Medulla oblongata (tissue), 1 donor: ENCODE measurements at regions not wholly inside any gene's neighbourhood (a gene's known extent, or its start where the extent isn't known, plus 50 kb on each side); places are given as distances from the start of the nearest gene placed in this dataset.
"Not testable (repeated sequence)": the region's sequence is repeated elsewhere in the genome, so short reads cannot be mapped to it uniquely, and the experiment has no call there.

ENCODE experiments used
- DNase-seq: peaks from one replicate; pipeline ENCODE4 v3.0.0-alpha.2; 2015; ENCODE audit errors: extremely low spot score

DNA sequence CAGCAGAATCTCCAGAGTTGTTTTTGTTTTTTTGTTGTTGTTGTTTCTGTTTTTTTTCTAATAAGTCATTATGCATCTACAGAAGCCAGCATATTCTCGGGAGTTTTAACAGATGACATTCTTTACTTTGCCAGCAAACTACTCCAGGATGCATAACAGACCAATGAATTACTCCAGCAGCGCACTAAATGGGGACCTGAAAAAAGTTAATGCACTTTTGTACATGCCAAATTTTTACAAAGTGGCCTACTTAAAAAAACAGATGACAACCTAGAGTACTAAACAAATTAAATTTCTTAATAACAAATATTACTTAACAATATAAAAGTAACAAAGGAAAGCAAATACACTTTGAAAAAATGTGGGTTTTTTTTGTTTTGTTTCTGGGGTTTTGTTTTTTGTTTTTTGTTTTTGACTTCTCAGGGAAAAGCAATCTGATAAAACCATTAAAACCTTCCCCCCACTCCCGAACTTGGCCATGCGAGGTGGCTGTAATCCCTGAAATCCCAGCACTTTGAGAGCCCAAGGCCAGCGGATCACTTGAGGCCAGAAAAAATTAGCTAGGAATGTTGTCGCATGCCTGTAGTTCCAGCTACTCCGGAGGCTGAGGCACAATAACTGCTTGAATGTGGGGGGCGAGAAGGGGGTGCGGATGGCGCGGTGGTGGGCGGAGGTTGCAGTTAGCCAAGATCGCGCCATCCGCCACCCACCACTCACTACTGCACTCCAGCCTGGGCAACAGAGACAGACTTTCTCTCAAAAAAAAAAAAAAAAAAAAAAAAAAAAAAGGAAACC is 352.4 kb downstream of the CETN3 start:
- DNase-seq, result no peak

DNA sequence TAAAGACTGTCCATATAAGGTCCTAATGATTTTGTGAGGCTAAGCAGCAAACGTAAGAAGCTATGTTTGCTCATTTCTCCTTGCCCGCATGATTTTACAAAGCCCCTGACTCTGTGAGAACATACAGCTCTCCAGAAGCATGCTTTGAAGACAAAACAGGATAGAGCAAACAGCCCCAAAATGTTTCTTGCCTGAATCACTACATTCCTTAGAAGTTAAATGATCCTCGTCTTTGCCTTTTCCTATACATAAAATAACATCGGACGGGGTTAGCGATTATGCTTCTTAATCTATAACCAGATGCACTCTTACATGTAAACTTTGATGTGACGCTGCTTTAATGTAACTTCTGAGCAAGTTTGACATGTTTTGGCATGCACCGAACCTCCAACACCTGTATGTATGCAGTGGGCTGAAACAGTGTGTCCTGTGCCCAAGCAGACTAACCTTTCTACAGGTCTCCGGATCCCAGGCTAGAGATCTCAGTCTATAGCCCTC is 353.7 kb downstream of the CETN3 start:
- no peak for DNase-seq

DNA sequence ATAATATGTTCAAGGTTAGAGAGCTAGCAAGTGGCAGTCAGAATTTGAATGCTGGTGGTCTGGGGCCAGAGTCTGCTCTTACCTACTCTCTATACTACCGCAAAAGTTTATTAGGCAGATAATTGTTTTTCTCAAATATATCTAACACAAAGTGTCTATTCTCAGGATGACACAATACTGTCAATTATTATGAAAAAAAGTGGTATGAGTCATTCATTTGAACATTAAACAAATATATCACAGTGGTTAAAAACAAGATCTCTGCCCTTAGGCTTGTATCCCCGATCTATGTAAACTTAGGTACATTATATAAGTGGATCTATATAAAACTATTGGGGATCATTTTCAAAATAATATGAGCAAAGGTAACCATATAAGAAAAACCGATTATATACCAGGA is 354.9 kb downstream of the CETN3 start:
- DNase-seq, result no peak

DNA sequence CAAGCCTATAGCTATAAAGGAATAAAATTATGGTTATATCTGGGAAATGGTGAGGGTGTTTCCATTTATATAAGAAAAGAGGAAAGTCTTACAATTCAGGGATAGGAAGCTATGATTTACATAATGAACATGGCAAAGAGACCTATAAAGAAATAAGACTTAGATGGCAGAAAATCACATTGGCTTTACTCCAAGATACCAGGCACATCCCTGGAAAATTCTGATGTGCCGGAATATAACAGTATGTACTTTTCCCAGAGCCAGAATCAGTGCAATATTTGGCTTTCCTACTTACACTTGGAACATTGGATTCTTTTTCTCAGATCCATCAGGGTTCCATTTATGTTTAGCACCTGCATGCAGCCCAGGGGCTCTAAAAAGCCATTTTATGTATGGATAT is 357.8 kb downstream of the CETN3 start:
- DNase-seq, result no peak

DNA sequence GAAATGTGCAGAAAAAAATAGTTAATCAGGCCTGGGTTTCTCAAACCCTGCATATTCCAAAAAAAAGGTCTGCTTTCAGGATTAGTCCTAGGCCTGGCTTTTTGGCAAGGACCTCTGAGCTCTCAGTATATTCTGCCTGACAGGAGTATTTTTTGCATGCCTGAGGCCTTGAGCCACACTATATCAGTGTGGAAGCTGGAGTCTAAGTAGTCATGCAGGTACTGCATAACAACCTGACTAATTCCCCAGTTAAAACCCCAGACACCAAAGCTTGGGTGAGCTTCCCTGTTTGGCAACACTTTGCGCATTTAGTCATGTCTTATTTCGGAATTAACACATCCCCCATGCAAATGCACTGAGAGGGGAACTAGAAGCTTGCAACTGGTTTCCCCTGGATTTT is 359.5 kb downstream of the CETN3 start:
- no peak for DNase-seq

DNA sequence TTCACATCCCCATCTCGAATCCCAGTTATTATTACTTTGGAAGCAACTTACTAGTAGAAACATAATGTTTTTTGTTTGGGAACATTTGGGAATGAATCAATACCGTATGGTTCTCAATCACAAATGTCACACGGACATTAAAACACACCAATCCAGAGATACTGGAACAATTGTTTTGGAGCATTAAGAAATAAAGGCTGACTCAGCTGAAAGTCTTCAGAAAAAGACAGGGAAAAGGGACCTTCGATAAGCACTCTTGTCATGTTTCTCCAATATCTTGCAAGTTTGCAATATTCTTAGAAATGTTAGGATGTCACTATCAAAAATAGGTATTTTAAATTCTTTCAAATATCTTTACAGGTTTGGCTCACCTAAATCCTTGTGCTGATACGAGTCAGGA is 362.4 kb downstream of the CETN3 start:
- DNase-seq, result no peak

DNA sequence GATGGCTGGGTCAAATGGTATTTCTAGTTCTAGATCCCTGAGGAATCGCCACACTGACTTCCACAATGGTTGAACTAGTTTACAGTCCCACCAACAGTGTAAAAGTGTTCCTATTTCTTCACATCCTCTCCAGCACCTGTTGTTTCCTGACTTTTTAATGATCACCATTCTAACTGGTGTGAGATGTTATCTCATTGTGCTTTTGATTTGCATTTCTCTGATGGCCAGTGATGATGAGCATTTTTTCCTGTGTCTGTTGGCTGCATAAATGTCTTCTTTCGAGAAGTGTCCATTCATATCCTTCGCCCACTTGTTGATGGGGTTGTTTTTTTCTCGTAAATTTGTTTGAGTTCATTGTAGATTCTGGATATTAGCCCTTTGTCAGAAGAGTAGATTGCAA is 369.5 kb downstream of the CETN3 start:
- DNase-seq, result not testable (repeated sequence)

DNA sequence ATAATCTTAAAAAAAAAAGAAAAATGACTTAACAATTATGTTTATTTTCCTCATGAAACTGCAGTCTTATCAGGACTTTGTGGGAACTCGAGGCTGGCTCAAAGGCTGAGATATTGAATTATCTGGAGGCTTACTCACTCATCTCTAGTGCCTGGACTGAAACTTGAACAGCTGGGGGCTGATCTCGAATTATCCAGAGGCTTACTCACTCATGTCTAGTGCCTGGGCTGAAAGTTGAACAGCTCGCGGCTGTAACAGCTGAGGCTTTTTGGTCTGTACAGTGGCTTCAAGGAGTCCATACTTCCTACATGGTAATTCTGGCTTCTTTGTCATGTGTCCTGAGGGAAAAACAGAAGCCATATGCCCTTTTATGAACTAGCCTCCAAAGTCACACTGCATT is 371.9 kb downstream of the CETN3 start:
- DNase-seq, result no peak

DNA sequence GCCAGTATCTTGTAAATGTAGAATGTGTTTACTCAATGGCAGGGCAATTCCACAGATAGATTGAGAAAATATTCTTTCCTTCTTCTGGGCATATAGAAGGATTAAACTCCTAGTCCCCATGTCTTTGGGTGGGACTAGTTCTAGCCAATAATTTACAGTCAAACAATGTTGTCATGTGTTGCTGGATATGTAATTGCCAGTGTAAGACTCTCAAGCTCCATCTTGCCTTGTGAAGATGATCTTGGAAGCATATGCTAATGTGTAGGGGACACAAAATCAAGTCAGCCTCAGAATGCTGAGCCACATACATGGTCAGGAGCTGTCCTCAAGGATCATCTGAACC is 386.9 kb downstream of the CETN3 start:
- DNase-seq, result no peak

DNA sequence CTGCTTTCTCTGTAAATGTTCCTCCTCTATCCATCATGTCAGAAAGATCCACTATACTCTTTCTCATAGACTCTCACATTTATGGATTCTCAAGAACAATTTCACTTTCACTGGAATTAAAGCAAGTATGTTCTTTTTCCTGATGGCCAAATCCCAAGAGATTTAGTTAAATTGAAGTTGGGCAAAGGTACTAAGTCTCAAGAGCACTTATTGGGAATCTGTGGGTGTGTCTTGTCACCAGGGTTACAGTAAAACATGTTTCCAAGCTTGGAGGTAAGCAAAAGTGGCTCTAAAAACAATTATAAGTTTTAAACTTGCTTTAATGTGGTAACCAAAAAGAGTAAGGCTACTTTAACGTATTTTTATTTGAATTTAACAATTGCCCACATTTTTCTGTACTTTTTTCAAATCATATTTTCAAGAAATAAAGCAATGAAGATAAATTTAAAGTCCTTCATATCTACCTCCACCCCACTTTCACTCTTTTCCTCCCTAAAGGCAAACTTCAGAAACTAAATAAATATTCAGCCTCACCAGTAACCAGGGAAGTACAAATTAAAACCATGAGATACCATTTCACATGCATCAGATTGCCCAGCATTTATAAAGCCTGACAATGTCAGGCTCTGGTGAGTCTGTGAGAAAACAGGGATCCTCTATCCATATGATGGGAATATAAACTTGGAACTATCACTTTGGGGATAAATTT is 387.4 kb downstream of the CETN3 start:
- no peak for DNase-seq

DNA sequence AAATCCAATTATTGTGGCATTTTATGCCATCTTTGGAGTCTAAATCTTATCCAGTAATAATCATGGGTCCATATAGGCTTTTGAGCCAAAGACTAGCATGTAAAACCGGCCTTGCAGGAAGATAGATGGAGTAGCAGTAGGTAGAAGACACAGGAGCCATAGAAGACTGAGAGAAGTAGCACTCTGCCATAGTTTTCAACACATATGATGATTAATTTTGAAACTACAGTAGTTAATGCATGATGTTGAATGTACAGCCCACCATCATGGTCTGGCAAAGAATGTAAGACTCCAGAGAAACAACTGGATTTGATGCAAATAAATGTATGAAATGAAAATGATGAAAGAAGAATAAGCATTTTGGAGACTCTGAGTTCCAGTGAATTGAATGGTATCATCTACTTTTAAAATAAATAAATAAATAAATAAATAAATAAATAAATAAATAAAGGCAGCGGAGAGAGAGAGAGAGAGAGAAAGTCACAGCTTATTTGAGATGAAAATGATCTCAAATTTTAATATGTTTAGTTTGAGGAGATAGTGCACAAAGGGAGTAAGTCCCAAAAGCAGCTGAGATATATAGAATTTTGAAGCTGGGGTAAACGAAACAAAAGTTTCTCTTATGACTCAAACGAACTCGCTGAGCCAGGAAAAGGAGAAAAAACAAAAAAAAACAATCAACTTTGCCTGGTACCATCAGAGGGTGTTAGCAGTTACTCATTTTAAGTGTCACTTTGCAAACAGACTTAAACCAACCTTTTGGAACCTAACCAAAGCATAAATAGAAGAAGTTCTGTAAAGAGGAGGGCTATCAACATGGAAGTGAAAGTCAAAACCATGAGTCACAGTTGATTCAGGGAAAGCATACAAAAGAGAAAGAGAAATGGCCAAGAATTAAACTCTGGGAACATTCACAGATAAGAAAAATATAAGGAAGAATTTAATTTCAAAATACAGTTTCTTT is 388.7 kb downstream of the CETN3 start:
- DNase-seq, result peak; percentile 81

DNA sequence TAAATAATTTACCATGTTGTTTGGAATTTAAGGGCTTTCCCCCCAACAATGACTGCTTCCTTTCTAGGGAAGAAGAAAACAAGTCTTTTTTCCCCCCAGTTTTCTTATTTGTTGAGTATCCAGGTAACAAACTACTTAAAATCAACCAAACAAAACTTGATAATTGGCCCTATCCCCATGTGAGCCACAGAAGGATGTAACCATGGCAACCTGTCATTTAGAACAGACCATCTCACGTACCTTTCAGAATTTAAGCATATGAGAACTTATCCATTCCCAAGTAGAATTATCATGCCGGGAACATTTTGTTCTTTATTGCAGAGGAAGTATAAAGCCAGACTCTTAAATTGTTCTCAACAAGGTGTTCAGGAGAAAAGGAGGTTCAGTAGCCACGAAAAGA is 392.3 kb downstream of the CETN3 start:
- no peak for DNase-seq

DNA sequence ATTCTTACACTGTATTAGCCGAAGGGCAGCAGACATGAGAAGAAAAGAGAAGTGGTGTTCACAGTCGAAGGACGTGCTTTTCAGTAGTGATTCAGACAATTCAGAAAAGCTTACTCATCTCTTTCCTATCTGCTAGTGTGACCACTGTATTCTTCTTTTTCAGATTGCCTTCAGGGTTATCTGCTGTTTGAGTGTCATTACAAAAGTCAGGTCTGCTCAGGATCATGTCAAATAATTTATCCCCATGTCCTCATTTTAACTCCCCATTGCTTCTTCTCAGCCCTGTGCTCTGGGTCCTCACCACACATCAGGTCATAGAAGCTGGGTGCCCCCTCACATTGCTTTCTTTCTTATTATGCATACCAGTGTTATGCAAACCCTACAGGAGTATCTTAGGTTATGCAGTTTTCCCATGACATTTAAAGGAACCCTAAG is 394.0 kb downstream of the CETN3 start:
- DNase-seq, result peak; percentile 51

DNA sequence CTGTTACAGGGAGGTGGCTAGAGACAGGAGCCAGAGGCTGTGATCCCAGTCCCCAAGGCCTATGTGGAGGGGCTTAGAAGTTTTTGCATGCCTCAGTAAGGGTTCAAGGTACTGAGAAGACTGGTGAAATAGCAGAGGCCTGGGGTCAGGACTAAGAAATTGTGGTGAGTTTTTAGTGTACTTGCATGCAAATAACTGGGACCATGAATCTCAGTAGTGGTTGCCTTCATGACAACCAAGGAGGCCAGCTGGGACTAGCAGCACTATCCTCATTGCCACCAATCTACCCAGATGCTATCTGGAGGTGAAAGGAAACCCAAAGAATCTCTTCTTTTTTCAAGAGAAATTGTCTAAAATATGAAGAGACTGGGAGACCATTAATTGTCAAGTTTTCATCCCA is 395.1 kb downstream of the CETN3 start:
- DNase-seq, result no peak

DNA sequence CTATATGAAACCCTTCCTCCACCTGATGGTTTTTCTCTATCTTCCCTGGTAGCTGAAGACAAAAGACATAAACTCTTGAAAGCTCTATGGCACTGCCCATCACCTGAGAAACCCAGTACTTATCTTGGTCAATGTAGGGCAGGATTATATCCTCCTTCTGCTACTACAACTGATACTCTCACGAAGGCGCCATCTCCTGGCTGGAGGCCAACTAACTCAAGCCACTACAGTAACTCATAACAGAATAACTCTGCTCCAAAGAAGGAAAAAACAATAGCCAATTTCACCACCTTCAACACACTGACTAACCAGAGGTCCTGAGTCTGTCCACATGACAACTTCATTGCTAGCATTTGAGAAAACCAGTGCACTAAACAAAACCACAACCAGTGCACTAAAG is 409.2 kb downstream of the CETN3 start:
- no peak for DNase-seq

DNA sequence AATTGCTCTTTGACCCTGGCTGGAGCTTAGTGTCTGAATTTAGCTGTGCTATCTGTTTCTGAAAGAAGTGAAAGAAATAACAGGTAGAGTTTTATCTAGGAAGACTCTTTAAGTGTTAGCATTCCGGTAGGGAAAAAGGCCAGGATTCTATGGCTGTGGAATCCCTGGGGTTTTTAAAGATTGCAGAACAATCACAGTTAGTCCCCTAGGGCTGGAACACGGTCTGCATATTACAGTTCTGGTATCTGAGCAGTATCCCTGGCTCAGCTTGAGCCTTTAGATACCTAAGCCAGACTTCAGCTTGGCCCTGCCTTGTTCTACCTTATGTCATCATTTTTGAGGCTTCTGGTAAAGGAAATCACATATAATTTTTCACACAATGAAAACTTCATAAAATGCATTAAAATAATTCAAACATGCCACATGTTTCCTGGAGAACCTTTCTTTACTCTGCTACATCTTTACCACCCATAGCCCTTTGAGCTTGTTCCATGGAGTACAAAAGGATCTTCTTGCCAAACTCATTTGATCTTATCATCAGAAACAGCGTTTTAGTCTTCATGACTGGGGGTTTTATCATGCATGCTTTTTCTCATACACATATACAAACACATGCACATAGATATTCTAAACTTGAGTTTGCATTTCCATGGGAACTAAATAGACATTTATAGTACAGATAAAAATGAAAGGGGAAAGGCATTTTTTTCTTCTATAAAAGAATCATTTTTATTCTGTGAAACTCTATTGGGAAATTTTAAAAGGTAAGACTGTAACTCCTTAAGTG is 410.8 kb downstream of the CETN3 start:
- DNase-seq, result no peak

DNA sequence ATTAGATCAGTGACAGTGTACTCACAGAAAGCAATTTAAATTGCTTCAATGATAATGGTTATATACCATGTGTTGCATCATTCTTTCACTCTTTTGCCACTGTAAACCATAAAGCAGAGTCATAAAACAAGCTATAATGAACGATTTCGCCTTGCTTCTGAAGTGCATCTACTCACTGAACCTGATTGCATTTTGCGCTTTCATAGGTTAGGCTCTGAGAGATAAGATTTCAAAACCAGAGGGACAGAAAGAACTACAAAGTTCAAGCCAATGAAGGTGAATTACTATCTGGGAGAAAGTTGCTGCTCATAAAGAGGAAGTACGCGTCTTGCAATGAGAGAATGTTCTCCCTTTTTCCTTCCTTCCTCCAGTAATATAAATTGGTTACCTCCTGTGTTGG is 412.7 kb downstream of the CETN3 start:
- no peak for DNase-seq

DNA sequence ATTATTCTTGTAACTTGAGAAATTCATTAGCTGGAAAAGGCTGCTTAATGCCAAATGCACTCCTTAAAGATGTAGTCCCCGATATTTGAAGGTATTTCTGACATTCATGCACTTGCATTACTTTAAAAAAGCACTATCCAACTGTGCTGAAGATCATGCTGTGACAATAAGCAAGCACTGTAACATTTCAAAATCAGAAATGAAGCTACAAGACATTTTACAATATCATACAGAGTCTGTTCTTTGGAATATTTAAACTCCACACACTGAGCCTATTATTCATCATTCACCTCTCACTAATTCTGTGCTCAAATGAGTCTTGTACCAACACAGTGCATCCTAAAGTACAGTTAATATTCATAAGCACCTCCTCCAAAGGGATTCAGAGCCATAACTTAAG is 413.2 kb downstream of the CETN3 start:
- no peak for DNase-seq

DNA sequence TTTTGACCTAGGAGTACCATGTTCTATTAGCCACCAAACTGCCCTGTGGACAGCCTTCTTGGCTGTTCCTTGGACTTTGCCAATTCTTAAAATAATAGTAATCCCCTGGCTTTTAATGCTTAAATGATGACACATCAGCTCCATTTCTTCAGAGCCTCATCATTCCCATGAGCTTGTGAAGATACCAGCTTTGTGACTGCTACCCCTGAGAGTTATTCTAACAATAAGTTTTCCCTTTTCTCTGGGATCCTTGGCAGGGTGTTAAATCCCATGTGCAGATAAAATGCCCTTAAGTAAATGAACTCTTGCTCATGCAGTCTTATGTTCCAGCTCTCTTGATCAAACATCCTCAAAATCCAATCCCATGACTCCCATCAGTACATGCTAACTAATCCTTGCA is 415.3 kb downstream of the CETN3 start:
- no peak for DNase-seq

DNA sequence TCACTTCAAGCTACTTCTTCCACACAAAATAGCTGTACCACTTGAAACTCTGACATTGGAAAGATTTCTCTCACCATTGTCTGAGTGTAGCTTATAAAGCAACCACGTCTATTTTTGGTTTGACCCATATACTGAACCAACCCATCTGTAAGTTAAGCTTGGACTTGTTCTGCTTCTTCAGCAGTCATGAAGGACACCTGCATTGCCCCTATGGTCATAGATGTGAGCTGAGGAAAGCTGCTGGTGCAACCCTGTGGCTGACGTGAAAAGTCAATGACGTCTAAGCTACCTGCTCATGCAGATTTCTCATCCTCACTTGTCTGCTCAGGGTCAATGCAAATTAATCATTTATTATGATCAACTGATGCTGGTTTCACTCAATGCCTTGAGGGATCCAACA is 417.4 kb downstream of the CETN3 start:
- no peak for DNase-seq

DNA sequence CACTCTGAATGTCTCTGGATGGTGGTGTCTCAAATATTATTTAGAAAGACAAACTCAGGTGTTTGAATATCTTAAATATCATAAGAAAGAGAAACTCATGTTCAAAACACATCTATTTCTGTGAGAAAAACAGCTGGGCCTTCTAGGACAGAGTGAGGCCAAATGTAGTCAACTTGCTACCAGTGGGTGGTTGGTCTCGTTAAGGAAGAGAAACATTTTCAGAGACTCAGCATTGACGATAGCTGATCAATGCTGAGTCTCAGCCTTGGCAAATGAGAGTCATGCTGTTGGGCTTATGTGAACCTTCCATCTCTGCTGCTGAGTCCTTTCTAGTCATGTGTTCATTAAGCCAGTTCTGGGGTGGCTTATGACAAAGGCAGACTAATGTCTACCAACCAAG is 418.0 kb downstream of the CETN3 start:
- no peak for DNase-seq
